GM18870 (cell line): ENCODE measurements at regions not wholly inside any gene's neighbourhood (a gene's known extent, or its start where the extent isn't known, plus 50 kb on each side); places are given as distances from the start of the nearest gene placed in this dataset.

ENCODE experiments used
- ATAC-seq: cut with Tn5 transposase; IDR thresholded peaks from one replicate; pipeline ENCODE4 v1.9.1; 2021; ENCODE audit warnings: moderate library complexity; ENCODE audit not compliant: unreplicated experiment

- no peak for ATAC-seq
Measured at GRCh38 chr1:116322752-116323405, 50.2 kb upstream of the ATP1A1 start.
